Spleen (tissue), 11 donors: ENCODE measurements at regions not wholly inside any gene's neighbourhood (a gene's known extent, or its start where the extent isn't known, plus 50 kb on each side); places are given as distances from the start of the nearest gene placed in this dataset.

Source experiments
- DNase-seq: peaks from one replicate; pipeline ENCODE4 v3.0.0-alpha.2; 2020
- H3K27ac ChIP-seq, 8 donors: fragments of 200-600 bp; sonication (generic) in 7 of 8; 1 replicate in 4 of 8; 2 replicates in 4 of 8; pipeline versions ENCODE4 v1.5.0 to v1.8.0; 2016 to 2021; ENCODE audit warnings: inconsistent platforms in 4 of 8, mild to moderate bottlenecking in 4 of 8, moderate library complexity in 1 of 8
- H3K27me3 ChIP-seq, 7 donors: fragments of 200-600 bp; sonication (generic) in 6 of 7; replicated peaks in 1 of 7; 1 replicate in 4 of 7; 2 replicates in 3 of 7; pipeline versions ENCODE4 v1.5.0 to v1.8.0; 2016 to 2021; ENCODE audit warnings: inconsistent platforms in 3 of 7, mild to moderate bottlenecking in 1 of 7
- H3K36me3 ChIP-seq, 6 donors: fragments of 200-600 bp; sonication (generic) in 5 of 6; 1 replicate in 4 of 6; 2 replicates in 2 of 6; pipeline versions ENCODE4 v1.5.0 to v1.8.0; 2016 to 2021; ENCODE audit warnings: inconsistent platforms in 2 of 6
- H3K4me1 ChIP-seq, 6 donors: fragments of 200-600 bp; sonication (generic) in 5 of 6; 1 replicate in 3 of 6; 2 replicates in 3 of 6; pipeline versions ENCODE4 v1.5.0 to v1.8.0; 2016 to 2021; ENCODE audit warnings: inconsistent platforms in 3 of 6
- H3K4me3 ChIP-seq, 8 donors: fragments of 200-600 bp; sonication (generic) in 7 of 8; 1 replicate in 4 of 8; 2 replicates in 4 of 8; pipeline versions ENCODE4 v1.5.0 to v1.8.0; 2016 to 2021; ENCODE audit warnings: inconsistent platforms in 4 of 8, mild to moderate bottlenecking in 4 of 8, moderate library complexity in 2 of 8
- H3K9me3 ChIP-seq, 8 donors: fragments of 200-600 bp; sonication (generic) in 7 of 8; 1 replicate in 4 of 8; 2 replicates in 4 of 8; pipeline versions ENCODE4 v1.5.0 to v1.8.0; 2016 to 2021; ENCODE audit warnings: inconsistent platforms in 4 of 8
- POLR2A ChIP-seq, 3 donors: fragments of 450-650 bp; IDR thresholded peaks; one replicate each; pipeline ENCODE4 v1.5.1; 2017; ENCODE audit warnings: antibody characterized with exemption in 3 of 3, mild to moderate bottlenecking in 1 of 3
- POLR2AphosphoS5 ChIP-seq, 3 donors: sonication (generic); formaldehyde crosslinking; IDR thresholded peaks; one replicate each; pipeline ENCODE4 v1.5.1; 2017; ENCODE audit warnings: antibody characterized with exemption in 3 of 3
- WGBS, 5 donors: extraction: QIAGEN DNeasy Blood & Tissue Kit in 3 of 5; methylation state at CpG; one replicate each; pipeline versions ENCODE4 v1.1.5 to v1.1.7; 2013 to 2018; 5-methylcytosine and 5-hydroxymethylcytosine counted together
- intact Hi-C: fragments of 100-400 bp; cut with DNase I; formaldehyde crosslinking; loops from one replicate; pipeline ENCODE4 v1.15.0; 2023; ENCODE audit warnings: low total_unique reads
- TF ChIP-seq, protein P1 (sequence below), 11 experiments: fragments of 200-600 bp in 7 of 11; fragments of 450-650 bp in 4 of 11; sonication (generic) in 4 of 11; IDR thresholded peaks in 8 of 11; conservative IDR thresholded peaks in 3 of 11; 1 replicate in 7 of 11; 2 replicates in 4 of 11; pipeline versions ENCODE4 v1.4.0 to v1.8.0; 2016 to 2021; ENCODE audit warnings: antibody characterized with exemption in 11 of 11, inconsistent platforms in 4 of 11, mild to moderate bottlenecking in 1 of 11
- donor health status: healthy with polysubstance abuse.
- donor health status: DM: no; HTN: no; CAD: no; lungs with moderate emphysema.
- donor health status: DM: no; HTN: no; CAD: no.
- donor health status: Bipolar disorder and iron deficiency.
- donor health status: healthy.
- donor health status: DM: no; HTN: no; CAD: no.
- donor health status: DM: yes; HTN: yes; CAD: no.

DNA sequence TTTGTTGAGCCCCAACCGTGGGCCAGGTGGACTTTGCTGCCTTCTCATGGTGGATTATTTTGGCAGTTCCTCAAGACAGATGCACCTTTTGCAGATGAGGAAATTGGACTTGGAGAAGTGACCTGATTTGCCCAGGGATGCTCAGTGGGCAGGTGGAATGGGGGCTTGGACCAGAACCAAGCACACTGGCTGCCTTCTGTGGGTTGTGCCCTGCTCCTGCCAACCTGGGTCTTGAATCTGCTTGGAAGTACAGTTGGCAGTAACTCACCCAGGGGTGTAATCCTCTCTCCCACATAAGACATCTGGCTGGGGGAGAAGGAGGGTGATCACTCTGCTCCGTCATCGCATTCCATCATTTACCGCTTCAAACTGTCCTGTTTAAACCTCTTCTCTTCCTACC lies 110.5 kb upstream of the GPR26 start:
- TF ChIP-seq, protein P1, sequence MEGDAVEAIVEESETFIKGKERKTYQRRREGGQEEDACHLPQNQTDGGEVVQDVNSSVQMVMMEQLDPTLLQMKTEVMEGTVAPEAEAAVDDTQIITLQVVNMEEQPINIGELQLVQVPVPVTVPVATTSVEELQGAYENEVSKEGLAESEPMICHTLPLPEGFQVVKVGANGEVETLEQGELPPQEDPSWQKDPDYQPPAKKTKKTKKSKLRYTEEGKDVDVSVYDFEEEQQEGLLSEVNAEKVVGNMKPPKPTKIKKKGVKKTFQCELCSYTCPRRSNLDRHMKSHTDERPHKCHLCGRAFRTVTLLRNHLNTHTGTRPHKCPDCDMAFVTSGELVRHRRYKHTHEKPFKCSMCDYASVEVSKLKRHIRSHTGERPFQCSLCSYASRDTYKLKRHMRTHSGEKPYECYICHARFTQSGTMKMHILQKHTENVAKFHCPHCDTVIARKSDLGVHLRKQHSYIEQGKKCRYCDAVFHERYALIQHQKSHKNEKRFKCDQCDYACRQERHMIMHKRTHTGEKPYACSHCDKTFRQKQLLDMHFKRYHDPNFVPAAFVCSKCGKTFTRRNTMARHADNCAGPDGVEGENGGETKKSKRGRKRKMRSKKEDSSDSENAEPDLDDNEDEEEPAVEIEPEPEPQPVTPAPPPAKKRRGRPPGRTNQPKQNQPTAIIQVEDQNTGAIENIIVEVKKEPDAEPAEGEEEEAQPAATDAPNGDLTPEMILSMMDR (IDR thresholded peaks at IDR 0.05 in 8 of 11, conservative IDR thresholded peaks at IDR 0.05 in 3 of 11): no peak
- TF ChIP-seq POLR2A (IDR thresholded peaks at IDR 0.05) (no peak), POLR2AphosphoS5 (IDR thresholded peaks at IDR 0.05) (no peak)
- H3K27me3 ChIP-seq: peaks cover 0 to 78% (median 0%) of the 10 kb centered on the region in 7 donors
- DNase-seq: no peak
- WGBS, 5 donors: 78 to 92% (median 86%) methylated on average over 4 of the region's 4 CpGs
- peaks cover 0 to 5% (median 0%) of the 10 kb centered on the region in 6 donors for H3K4me1 ChIP-seq
- no peaks in the 10 kb centered on the region for H3K9me3 ChIP-seq
- H3K27ac ChIP-seq: no peak overlapping the region
- H3K4me3 ChIP-seq: no peak overlapping the region
- intact Hi-C loops: loop anchor here (5.0 kb wide), 1 partner anchor 513 kb away; no protein-coding TSS in a partner anchor
- no peaks in the 10 kb centered on the region for H3K36me3 ChIP-seq

- DNase-seq: no peak
- intact Hi-C loops: loop anchor here (5.0 kb wide), 1 partner anchor 514 kb away; no protein-coding TSS in a partner anchor
- Histone ChIP-seq H3K9me3 (no peaks in the 10 kb centered on the region), H3K4me3 (no peak overlapping the region), H3K27me3 (peaks cover 0 to 79% (median 0%) of the 10 kb centered on the region in 7 donors), H3K36me3 (no peaks in the 10 kb centered on the region), H3K27ac (no peak overlapping the region), H3K4me1 (peaks cover 0 to 5% (median 0%) of the 10 kb centered on the region in 6 donors)
- TF ChIP-seq POLR2A (IDR thresholded peaks at IDR 0.05): no peak
- TF ChIP-seq POLR2AphosphoS5 (IDR thresholded peaks at IDR 0.05): no peak
- TF ChIP-seq, protein P1 (IDR thresholded peaks at IDR 0.05 in 8 of 11, conservative IDR thresholded peaks at IDR 0.05 in 3 of 11): no peak
- WGBS, 5 donors: 77 to 87% (median 80%) methylated on average over 7 of the region's 7 CpGs
Measured at GRCh38 chr10:123556049-123556448, 110.1 kb upstream of the GPR26 start.

DNA sequence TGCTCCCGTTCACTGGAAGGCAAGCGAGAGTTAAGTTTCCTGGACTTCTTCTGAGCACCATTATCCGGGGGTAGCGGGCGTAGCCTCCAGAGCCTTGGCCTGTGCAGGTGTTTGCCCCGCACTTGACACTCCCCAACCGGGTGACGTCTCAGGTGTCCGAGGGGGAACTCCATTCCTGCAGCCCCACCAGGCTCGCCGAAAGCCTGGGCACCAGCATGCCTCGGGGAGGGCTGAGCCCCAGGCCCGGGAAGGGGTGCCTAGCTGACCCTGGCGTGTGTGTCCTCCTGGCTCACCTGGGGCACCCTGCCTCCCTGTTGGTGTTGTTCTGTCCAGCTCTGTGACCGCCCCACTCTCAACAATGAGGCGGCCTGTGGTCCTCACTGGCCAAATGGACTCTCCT lies 109.4 kb upstream of the GPR26 start:
- no peak overlapping the region for H3K4me3 ChIP-seq
- H3K4me1 ChIP-seq: peaks cover 0 to 5% (median 0%) of the 10 kb centered on the region in 6 donors
- intact Hi-C loops: loop anchor here (5.0 kb wide), 1 partner anchor 514 kb away; no protein-coding TSS in a partner anchor
- WGBS, 5 donors: 78 to 88% (median 84%) methylated on average over 11 to 16 of the region's 16 CpGs
- DNase-seq: no peak
- peaks cover 0 to 75% (median 0%) of the 10 kb centered on the region in 7 donors for H3K27me3 ChIP-seq
- TF ChIP-seq, protein P1 (IDR thresholded peaks at IDR 0.05 in 8 of 11, conservative IDR thresholded peaks at IDR 0.05 in 3 of 11): no peak
- TF ChIP-seq POLR2A (IDR thresholded peaks at IDR 0.05) (no peak), POLR2AphosphoS5 (IDR thresholded peaks at IDR 0.05) (no peak)
- H3K36me3 ChIP-seq: no peaks in the 10 kb centered on the region
- H3K27ac ChIP-seq: no peak overlapping the region
- H3K9me3 ChIP-seq: no peaks in the 10 kb centered on the region

DNA sequence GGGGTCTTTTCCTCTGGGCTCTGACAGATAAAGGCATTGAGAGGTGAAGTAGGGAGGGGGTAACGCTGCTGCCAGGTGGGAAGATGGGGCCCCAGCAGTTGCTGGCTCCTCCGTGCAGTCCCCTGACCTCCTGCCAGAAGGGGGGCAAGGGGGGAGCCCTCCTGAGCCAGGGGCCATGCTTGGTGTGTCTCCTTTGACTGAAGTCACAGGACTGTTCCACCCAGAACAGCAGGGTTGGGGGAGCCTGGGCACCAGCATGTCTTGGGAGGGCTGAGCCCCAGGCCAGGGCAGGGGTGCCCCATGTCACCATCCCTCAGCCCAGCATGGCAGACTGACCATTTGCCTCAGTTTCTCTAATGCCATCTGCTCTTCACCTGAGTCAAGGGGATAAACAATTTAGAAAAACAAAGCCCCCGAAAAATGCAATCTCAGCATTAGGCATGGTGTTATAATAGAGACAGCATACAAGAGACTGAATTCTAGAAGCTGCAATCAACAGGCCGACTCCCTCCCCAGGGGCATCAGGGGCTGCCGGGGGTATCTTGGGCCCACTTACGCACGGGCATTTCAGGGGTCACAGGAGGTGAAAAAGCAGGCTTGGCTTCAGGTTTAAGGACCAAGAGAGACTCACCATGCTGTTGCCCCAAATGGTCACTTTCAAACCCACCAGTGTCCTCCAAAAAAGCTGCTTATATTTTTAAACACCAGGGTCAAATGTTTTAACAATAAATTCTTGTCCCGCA lies 108.6 kb upstream of the GPR26 start:
- H3K27ac ChIP-seq: no peak overlapping the region
- H3K27me3 ChIP-seq: peaks cover 0 to 70% (median 0%) of the 10 kb centered on the region in 7 donors
- no peaks in the 10 kb centered on the region for H3K9me3 ChIP-seq
- no peak overlapping the region for H3K4me3 ChIP-seq
- DNase-seq: no peak
- TF ChIP-seq POLR2AphosphoS5 (IDR thresholded peaks at IDR 0.05): no peak
- no peak for TF ChIP-seq POLR2A (IDR thresholded peaks at IDR 0.05)
- TF ChIP-seq, protein P1 (IDR thresholded peaks at IDR 0.05 in 8 of 11, conservative IDR thresholded peaks at IDR 0.05 in 3 of 11): no peak
- peaks cover 0 to 5% (median 0%) of the 10 kb centered on the region in 6 donors for H3K4me1 ChIP-seq
- 71 to 82% (median 78%) methylated on average over 8 of the region's 8 CpGs for WGBS, 5 donors
- intact Hi-C loops: loop anchor here (5.0 kb wide), 1 partner anchor 515 kb away; no protein-coding TSS in a partner anchor
- no peaks in the 10 kb centered on the region for H3K36me3 ChIP-seq
